Hindlimb muscle (tissue), 1 donor: ENCODE measurements at regions not wholly inside any gene's neighbourhood (a gene's known extent, or its start where the extent isn't known, plus 50 kb on each side); places are given as distances from the start of the nearest gene placed in this dataset.
A peak's percentile ranks its signal among the peaks of the same experiment; 100 is the strongest.

Experiments used
- DNase-seq: peaks from one replicate; pipeline ENCODE4 v3.0.0-alpha.2; 2013

DNA sequence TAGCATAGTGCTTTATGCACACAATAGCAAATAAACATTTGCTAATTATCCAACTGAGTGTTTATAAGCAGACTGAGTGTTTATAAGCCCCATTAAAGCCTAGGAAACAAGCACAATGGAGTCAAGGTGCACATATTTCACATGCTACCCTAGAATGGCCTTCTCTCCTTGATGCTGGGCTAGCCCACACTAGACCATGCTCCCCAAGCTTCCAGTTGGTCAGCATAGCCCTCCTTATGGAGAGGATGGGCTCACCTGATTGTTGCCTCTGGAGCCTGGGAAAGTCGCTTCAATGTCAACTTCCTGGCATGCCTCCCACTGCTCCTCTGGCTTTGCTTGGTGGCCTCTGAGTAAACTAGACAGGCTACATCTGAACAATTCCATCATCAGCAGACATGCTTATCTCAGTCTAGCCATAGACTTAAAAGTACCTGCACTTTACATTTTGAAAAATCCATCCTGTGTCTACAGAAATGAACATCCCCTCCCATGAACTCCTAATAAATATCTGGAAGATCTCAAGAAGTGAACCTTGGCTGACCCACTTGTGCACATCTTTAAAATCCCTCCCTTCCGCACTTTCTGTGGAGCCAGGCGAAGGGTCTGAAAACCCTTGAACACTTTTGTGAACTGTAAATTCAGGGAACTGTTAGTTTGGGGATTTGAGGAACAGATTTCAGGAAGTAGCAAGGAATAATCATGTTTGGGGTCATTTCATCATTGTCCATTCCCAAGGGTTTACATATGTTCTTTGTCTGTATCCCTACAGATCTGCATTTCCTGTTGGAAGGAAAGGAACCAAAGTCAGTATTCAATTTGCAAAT, 486.6 kb downstream of the ARHGEF28 start:
- peak; percentile 61 for DNase-seq

DNA sequence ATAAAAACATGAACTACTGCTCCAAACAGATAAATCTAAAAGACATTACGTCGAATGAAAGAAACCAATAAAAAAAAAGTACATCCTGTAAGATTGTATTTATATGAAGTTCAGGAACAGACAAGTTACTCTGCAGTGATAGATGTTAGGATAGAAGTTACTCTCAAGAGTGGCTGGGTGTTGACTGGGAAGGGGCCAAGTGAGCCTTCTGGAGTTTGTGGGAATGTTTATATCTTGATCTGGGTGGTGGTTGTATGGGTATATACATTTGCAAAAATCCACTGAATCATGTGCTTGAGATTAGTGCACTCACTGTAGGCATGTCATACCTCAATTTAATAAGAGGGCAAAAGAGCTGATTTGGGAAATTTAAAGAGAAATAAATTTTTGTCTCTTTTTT, 485.8 kb downstream of the ARHGEF28 start:
- DNase-seq: no peak

DNA sequence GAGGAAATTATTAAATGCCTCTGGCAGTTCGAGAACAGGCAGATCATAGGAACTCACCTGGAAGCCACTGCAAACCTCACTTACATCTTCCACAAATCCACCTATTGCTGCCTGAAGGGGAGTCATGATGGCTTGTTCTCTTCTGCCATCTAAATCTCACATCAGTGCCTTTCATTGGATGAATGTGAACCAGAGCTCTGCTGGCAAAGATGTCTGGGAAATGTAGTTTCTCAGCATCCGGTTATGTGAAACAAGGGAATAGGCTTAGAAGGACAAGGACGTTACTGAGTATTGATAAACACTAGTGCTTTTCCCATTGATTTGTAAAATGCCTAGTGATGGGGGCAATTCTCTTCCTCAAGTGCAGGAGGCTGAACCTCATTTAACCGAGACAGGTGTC, 483.3 kb downstream of the ARHGEF28 start:
- no peak for DNase-seq

DNA sequence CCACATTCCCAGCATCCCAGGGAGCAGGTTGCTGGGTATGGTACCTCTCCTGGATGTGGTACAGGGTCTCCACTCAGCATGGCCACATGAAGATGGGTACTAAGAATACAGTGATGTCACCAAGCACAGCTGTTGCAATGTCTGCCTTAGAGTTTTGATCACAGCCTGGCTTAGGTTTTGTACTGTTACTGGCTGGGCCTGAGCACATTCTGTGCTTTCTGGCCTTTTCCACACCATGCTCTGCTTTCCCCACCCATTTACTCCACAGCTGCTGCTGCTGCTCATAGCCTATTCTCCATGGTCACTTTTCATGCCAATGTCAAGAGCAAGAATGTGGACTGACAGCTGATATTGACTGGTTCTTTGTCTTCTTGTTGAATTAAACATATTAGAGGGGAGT, 481.9 kb downstream of the ARHGEF28 start:
- peak; percentile 47 for DNase-seq

DNA sequence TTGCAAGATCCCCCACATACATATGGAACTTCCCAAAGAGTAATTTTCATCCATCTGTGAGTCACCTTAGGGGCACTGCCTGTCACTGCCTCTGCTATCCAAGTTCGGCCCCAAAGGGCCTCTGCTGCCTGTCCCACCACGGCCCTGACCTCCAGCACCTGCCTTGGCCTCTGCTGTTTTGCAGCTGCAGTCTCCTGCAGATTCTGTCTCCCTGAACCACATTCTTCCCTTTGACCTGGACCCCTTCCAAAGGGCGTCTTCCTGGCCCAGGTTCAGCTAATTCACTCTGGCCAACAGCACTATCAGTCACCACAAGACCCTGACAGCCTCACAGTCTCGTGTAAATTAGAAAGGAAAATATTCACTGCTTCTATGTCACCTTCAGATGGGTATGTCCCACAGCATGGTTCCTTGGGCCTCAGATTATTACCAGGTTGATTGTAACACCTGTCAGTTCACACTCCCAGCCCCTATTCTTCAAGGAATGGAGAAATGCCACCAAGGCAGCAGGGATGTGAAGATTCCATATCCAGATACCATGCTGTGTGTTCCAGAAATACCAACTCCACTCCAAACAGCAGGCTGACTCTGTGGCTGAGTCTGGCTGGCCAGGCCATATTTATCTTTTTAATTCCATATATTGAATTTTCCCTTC, 479.3 kb downstream of the ARHGEF28 start:
- no peak for DNase-seq

DNA sequence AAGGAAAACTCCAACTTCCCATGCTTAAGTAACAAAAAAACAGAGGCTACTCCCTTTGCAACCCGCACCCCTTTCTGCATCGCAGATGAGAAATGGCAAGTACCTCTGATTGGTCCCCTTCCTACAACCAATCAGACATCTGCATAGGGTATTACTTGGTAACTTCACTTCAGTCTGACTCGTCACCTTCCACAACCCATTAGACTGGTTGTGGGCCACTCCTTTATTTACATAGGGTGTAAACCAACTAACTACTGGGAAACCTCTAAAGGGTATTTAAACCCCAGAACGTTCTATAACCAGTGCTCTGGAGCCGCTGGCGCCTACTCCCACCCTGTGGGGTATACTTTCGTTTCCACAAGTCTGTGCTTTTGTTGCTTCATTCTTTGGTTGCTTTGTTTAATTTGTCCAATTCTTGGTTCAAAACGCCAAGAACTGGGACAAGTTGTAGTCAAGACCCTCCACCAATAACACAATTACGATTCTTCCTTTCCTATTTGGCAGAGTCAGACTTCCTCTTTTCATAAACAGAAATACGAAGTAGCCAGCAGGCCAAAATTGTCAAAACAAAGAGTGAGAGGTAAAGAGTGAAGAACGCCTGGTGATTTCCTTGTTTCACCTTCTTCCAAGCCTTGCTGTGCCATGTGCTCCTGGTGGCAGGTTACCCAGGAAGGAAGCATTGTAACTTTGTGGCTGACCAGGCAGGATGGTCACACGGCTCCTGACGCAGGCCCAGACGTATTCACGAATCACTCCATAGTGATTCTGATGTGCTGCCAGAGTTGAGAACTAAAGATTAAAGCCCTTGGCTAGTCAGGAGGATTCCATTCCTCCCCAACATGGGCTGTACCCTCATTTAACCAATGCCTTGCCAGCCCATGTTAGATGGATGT, 477.4 kb downstream of the ARHGEF28 start:
- no peak for DNase-seq

DNA sequence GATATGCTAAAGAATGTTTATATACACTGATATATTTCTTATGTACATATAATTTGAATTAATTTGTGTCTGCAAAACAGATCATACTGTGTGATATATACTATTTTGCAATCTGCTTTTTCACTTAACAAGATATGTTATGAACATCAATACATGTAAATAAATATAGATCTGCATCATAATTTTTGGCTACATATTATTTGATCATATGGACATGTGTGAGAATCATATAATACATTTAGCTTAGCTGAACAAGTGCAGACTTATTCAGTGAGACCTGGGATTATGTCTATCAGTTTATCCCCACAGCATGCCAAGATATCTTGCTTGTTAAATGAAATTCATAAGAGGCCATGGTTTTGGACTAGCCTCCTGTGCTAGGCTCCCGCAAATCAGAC, 474.3 kb downstream of the ARHGEF28 start:
- DNase-seq: no peak

DNA sequence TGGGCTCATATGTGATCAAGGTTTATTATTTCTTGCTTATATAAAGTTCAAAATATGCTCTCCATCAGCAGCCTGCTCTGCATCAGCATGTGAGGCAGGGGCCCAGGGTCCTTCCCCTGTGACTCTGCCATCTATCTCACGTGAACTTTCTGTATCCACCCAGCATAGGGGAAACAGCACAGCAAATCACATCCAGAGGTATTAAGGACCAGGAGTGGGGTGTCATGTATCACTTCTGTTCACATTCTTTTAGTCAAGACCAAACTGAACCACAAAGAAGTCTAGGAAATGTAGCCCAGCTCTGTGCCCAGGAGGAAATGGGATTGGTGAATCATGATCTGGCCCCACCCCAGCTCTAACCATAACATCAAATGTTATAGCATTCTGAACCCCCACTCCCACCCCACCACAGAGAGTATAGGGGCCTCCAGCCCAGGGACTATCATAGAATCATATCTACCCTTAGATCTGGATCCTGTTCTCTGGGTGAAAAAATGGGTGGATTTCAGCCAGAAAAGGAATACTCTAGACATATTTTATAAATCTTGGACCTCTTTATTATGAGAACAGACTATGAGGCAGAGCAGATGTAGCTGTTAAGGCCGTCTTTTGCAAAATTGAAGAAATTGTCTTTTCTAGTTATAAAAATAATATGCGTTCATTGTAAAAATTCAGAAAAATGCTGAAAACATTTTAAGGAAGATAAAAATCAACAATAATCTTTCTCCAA, 473.7 kb downstream of the ARHGEF28 start:
- DNase-seq: no peak

DNA sequence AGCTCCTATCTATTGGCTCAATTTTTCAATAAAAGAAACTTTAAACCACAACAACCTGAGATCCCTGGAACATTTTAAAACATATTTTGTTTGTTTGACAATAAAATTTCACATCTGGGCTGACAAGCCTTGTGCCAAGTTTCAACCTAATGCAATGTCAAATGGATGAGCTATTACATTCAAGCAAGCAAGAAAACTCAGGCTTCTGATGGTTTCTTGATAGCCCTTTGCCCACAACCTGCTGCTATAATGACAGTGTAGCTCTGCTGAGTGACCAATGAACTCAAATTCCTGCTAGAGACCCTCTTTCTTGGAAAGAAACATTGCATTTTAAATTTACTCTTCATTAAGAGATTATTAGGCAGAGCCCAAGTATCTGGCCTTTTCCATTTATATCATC, 472.9 kb downstream of the ARHGEF28 start:
- no peak for DNase-seq

DNA sequence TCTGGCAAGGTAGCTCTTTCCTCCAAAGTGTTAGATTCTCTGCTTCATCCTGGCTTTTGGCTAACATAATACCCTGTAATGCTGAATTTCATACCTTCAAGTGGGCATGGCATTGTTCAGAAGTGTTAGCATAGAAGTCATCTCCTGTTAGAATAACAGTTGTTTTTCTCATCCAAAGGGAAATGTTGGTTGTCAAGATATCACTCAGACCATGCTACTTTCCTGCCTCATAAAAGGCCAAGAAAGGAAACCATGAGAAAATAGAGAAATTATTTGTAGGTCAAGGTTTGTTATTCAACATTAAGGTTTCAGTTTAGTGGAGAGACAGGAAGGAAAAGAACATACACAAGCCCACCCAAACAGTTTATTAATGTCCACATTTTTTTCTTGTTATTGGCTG, 472.5 kb downstream of the ARHGEF28 start:
- DNase-seq: no peak

DNA sequence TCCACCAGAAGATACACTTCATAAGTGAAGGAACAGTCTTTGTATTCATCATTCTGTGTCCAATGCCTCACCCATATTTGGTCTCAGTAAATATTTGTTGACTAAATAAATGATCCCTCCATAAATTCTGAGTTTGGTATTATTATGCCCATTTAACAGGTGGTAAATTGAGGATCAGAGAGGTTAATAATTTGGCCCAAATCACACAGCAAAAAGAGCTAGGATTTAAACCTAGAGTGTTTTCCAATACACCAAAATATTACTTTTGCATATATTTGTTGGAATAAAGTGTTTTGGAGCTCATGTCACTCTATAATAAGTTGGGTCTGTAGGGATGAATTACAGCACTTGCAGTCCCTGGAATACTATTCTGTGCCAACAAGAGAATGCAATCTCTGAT, 470.3 kb downstream of the ARHGEF28 start:
- no peak for DNase-seq

DNA sequence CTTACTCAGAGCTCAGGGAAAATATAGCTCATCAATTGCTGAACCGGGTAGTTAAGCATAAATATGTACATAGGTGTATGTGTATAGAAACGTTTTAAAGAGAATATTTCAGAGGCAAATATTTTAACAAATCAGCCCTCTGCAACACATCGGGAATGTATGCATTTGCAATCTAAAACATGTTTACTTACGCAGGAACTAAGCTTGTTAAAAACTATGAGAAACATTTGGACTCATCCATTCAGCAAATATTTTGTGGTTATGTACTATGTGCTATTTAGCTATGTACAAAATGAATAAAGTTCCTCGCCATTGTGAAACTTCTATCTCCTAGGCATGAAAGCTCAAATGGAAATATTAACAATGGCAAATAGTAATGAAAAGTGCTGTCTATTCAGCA, 469.9 kb downstream of the ARHGEF28 start:
- no peak for DNase-seq

DNA sequence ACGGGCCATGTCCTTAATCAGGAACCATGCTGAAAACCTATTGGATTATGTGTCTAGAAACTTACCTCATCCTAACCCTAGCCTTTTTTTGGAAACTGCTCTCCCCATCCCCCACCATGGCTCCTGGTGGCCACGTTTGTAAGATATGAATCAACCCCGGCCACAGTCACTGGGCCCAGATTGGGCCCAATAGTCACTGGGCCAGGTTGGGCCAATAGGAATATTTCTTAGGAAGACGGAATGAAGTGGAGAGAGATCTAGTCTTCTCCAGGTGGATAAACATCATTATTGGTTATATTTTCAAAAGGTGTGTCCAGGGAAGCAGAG, 468.7 kb downstream of the ARHGEF28 start:
- DNase-seq: no peak

DNA sequence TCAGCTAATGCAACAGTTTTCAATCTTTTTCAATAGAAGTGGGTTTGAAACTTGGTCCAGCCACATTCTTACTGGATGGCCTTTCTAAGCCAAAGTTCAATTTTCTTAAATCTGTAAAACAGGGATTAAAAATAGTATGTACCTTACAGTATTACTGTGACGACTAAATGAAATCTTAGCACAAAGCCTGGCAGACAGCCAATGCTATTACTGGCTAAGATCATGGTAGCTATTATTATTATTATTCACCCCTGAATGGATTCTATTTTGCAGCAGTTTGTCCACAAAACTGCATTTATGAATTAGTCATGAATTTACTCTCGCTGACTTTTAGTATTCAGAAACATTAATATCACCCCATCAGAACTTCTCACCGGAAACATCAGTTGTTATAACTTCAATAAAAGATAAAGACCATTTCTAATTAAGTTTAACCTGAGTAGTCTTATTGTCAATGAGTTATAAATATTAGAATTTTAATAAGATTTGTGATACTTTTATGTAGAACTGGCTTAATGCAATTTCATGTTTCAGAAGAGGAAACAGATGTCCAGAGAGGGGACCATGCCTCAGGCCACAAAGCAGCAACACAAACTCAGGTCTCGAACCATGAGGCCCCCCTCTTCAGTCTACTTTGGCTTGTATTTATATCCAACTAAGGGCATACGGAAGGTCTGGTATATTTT, 468.2 kb downstream of the ARHGEF28 start:
- DNase-seq: no peak

DNA sequence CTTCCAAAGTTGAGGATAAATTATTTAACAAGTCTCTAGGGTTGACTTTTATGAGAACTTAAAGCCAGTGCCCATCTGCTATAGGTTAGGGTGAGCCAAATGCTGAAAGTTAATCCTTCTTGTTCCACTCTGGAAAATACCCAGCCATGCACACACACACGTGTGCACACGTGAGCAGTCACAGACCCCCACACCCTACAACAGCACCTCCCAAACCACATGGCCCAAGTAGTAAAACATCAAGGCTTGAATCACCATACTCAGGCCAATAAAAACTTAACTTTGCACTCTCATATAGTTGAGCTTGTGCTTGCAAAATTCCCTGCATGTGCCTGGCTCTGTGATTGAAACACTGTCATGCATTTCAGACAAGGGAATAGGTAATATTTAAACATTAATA, 467.6 kb downstream of the ARHGEF28 start:
- DNase-seq: no peak

DNA sequence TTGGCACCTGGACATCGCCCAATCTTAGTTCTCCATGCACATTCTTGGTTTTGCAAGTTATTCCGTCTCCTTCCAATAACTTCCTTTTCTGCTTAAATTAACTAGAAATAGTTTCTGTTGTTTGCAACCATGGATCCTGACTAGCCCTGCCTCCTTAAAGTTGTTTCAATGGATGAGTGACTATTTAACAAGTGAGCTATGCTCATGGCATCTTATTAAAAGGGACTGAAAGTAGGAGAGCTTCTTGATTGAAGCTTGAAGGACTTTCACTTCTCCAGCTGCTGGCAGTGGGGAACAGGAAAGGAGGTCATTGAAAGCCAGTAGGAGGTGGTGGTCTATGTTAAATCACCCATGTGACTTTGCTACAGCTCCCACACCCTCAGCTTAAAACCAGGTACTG, 466.8 kb downstream of the ARHGEF28 start:
- DNase-seq: no peak

DNA sequence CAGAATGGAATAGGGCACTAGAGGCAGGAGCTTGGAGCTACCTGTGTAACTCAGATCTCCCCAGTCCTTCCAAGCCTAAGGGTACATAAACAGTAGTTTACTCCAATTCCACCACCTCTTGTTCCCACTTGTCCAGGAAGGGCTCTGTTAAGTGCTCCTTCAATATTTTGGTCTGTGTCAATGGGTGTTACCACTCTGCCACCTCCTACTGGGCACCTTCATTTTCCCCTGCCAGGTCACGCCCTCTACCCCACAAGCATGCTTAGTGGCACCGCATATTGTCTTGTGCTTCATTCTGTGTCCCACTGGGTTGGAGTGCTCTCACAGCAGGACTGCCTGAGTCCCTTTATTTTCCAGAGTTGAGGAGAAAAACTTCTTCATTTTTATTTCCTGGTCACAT, 459.8 kb downstream of the ARHGEF28 start:
- DNase-seq: no peak

DNA sequence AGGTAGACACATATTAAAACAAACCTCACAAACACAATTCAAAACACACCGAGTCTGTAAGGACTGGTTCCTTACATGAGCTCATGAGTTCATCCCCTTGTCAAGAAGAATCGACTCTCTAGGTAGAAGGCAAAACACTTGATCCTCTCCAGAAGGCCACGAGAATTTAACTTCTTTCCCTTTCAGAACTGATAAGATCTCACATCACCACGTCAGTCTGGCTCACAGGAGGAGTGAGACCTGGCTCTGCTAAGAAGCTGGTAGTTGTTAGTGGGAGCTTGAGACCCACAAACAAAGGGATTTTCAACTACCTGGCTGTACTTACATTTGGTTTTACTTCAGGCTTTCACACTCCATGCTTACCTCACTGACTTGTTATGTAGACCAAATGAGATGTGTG, 459.2 kb downstream of the ARHGEF28 start:
- no peak for DNase-seq

DNA sequence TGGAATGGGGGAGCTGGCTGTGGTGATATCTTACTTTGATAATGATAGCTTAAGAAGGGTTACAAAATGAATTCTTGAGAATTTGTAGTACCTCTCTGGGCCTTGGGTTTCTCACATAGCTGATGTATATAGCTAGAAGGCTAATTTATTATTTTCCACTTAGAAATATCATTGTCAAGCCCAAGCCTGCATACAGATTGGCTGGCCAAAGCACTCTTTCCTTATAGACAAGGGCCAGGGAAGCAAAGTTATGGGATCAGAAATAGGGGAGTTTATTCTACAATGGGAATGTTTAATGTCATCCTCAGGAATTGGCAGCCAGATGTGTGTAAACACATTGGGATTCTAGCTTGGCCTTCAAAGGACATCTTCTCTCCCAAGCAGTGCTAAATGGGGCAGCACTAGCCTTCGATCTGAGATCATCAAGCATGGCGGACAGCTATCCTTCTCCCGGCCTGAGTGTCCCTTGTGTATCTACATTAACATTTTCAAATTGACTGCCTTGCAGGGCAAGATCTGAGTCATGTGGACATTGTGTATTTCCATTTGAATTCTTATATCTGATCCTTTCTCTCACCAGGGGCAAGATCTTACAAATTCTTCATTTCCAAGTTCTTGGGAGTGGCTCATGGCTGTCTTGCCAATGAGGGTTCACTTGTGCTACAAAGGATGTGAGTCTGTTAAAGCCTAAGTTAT, 457.2 kb downstream of the ARHGEF28 start:
- no peak for DNase-seq

DNA sequence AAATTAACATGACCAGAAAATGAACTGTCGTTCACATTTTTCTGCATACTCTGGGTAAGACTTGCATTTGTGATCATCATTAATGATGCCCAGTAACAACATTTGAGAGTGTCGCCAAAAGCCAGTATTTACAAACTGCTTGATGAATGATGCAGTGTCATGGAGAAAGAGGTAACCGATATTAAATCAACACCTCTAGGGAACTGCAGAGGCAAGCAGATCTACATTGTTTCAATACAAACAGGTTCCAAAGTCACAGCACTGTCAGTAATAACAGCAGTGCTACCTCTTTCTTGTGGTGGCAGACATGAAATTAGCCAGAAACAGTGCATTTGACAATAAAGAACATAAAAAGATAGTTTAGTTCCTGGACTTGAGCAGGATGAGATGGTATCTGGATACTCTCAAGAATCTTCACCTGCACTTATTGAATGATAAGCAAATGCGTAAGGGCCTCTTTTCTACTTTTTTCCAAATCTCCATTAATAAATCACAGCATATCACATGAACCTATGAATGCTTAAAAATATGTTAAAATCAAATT, 456.6 kb downstream of the ARHGEF28 start:
- no peak for DNase-seq

DNA sequence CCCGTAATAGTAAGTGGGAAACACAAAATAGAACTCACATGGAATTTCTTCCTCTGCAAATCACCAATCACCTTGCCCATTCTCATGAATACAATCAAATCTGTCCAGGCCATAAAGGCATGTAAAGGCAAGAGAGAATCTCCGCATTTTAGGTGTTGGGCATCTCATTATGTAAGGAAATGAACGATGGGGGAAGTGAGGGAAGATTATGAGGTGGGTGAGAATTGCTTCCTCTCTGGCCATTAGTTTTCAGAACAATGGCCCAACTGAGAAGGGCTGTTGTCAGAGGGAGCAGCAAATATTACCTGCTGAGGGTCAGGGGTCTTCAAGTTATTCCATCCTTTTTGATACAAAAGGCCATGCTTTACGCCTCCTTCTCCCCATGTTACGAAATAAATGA, 455.1 kb downstream of the ARHGEF28 start:
- DNase-seq: no peak
